GM18520 (cell line): ENCODE measurements at regions not wholly inside any gene's neighbourhood (a gene's known extent, or its start where the extent isn't known, plus 50 kb on each side); places are given as distances from the start of the nearest gene placed in this dataset.
A peak's percentile ranks its signal among the peaks of the same experiment; 100 is the strongest.

Experiments used
- ATAC-seq: cut with Tn5 transposase; IDR thresholded peaks from one replicate; pipeline ENCODE4 v1.9.1; 2021; ENCODE audit not compliant: unreplicated experiment

- ATAC-seq: no peak
Measured at GRCh38 chr12:43044241-43044640, 454.7 kb upstream of the PRICKLE1 start.

- ATAC-seq: no peak
Measured at GRCh38 chr12:43038991-43039390, 449.4 kb upstream of the PRICKLE1 start.

GRCh38 chr12:43029971-43030370 is 440.4 kb upstream of the PRICKLE1 start:
- ATAC-seq: no peak

- no peak for ATAC-seq
Measured at GRCh38 chr12:43028826-43029225, 439.3 kb upstream of the PRICKLE1 start.

GRCh38 chr12:43022838-43023237 is 433.3 kb upstream of the PRICKLE1 start:
- ATAC-seq: no peak

- no peak for ATAC-seq
Measured at GRCh38 chr12:43015090-43015737, 425.7 kb upstream of the PRICKLE1 start.

GRCh38 chr12:43011383-43011926 is 421.9 kb upstream of the PRICKLE1 start:
- peak; percentile 87 for ATAC-seq

- no peak for ATAC-seq
Measured at GRCh38 chr12:43009846-43010240, 420.3 kb upstream of the PRICKLE1 start.

GRCh38 chr12:43008953-43009845 is 419.7 kb upstream of the PRICKLE1 start:
- no peak for ATAC-seq

GRCh38 chr12:43004908-43005307 is 415.4 kb upstream of the PRICKLE1 start:
- ATAC-seq: no peak

- no peak for ATAC-seq
Measured at GRCh38 chr12:43004141-43004540, 414.6 kb upstream of the PRICKLE1 start.

GRCh38 chr12:42996869-42997431 is 407.4 kb upstream of the PRICKLE1 start:
- ATAC-seq: no peak

- no peak for ATAC-seq
Measured at GRCh38 chr12:42992826-42993225, 403.3 kb upstream of the PRICKLE1 start.

- no peak for ATAC-seq
Measured at GRCh38 chr12:42990387-42990786, 400.8 kb upstream of the PRICKLE1 start.

- no peak for ATAC-seq
Measured at GRCh38 chr12:42987216-42987650, 397.7 kb upstream of the PRICKLE1 start.

GRCh38 chr12:42985506-42985905 is 396.0 kb upstream of the PRICKLE1 start:
- no peak for ATAC-seq

- ATAC-seq: no peak
Measured at GRCh38 chr12:42982828-42983227, 393.3 kb upstream of the PRICKLE1 start.

- no peak for ATAC-seq
Measured at GRCh38 chr12:42981379-42981778, 391.8 kb upstream of the PRICKLE1 start.

- ATAC-seq: no peak
Measured at GRCh38 chr12:42980441-42980840, 390.9 kb upstream of the PRICKLE1 start.

GRCh38 chr12:42979746-42980145 is 390.2 kb upstream of the PRICKLE1 start:
- no peak for ATAC-seq

- ATAC-seq: no peak
Measured at GRCh38 chr12:42978708-42979107, 389.2 kb upstream of the PRICKLE1 start.
